ENCODE measurements at regions not wholly inside any gene's neighbourhood (a gene's known extent, or its start where the extent isn't known, plus 50 kb on each side); places are given as distances from the start of the nearest gene placed in this dataset.

- peaks cover 0 to 92% (median 0%) of the 10 kb centered on the region in 11 experiments; a peak in 7 of 22 replicates for H3K27me3 ChIP-seq
- H4K20me1 ChIP-seq, result peaks cover 0 to 4% (median 0%) of the 10 kb centered on the region in 11 experiments; a peak in 1 of 22 replicates
- H3K9ac ChIP-seq, result no peak overlapping the region
- H3K27ac ChIP-seq, result no peak overlapping the region
- no peak overlapping the region for H3K4me3 ChIP-seq
- no peaks in the 10 kb centered on the region for H3K36me3 ChIP-seq
- H3K9me3 ChIP-seq (replicated peaks in 1 of 11), result no peaks in the 10 kb centered on the region
- H3K4me2 ChIP-seq, result no peak overlapping the region
- H3K4me1 ChIP-seq, result peaks cover 0 to 4% (median 0%) of the 10 kb centered on the region in 10 experiments; a peak in 1 of 20 replicates
- TF ChIP-seq Cebpa-rat (IDR thresholded peaks at IDR 0.05), result no peak
Measured at GRCh38 chr14:26860111-26860510, 262.3 kb upstream of the NOVA1 start.

GRCh38 chr14:26863736-26864135 lies 265.9 kb upstream of the NOVA1 start:
- Histone ChIP-seq H3K4me1 (peaks cover 0 to 4% (median 0%) of the 10 kb centered on the region in 10 experiments; a peak in 1 of 20 replicates), H3K36me3 (no peaks in the 10 kb centered on the region), H4K20me1 (0 out of 22 replicates have a peak, but pooled peaks cover 0 to 1% (median 0%) of the 10 kb centered on the region in 11 experiments), H3K9ac (no peak overlapping the region), H3K27ac (no peak overlapping the region), H3K9me3 (replicated peaks in 1 of 11) (no peaks in the 10 kb centered on the region), H3K27me3 (peaks cover 0 to 90% (median 0%) of the 10 kb centered on the region in 11 experiments; a peak in 7 of 22 replicates), H3K4me3 (no peak overlapping the region), H3K4me2 (0 out of 22 replicates have a peak overlapping the region, but pooled peaks of 1 of the 11 experiments have one; percentile 35)
- no peak for TF ChIP-seq Cebpa-rat (IDR thresholded peaks at IDR 0.05)

GRCh38 chr14:26866721-26867120 lies 268.9 kb upstream of the NOVA1 start:
- Histone ChIP-seq H3K9me3 (replicated peaks in 1 of 11) (no peaks in the 10 kb centered on the region), H3K36me3 (no peaks in the 10 kb centered on the region), H3K4me3 (no peak overlapping the region), H4K20me1 (no peaks in the 10 kb centered on the region), H3K27me3 (peaks cover 0 to 92% (median 0%) of the 10 kb centered on the region in 11 experiments; a peak in 7 of 22 replicates), H3K4me2 (no peak overlapping the region), H3K4me1 (peaks cover 0 to 4% (median 0%) of the 10 kb centered on the region in 10 experiments; a peak in 1 of 20 replicates), H3K27ac (no peak overlapping the region), H3K9ac (no peak overlapping the region)
- no peak for TF ChIP-seq Cebpa-rat (IDR thresholded peaks at IDR 0.05)

GRCh38 chr14:26867171-26867757 lies 269.4 kb upstream of the NOVA1 start:
- no peak overlapping the region for H3K27ac ChIP-seq
- no peaks in the 10 kb centered on the region for H3K36me3 ChIP-seq
- H4K20me1 ChIP-seq, result no peaks in the 10 kb centered on the region
- peaks cover 0 to 4% (median 0%) of the 10 kb centered on the region in 10 experiments; a peak in 1 of 20 replicates for H3K4me1 ChIP-seq
- no peaks in the 10 kb centered on the region for H3K9me3 ChIP-seq (replicated peaks in 1 of 11)
- H3K4me2 ChIP-seq, result no peak overlapping the region
- no peak overlapping the region for H3K9ac ChIP-seq
- H3K27me3 ChIP-seq, result peaks cover 0 to 92% (median 0%) of the 10 kb centered on the region in 11 experiments; a peak in 7 of 22 replicates
- no peak for TF ChIP-seq Cebpa-rat (IDR thresholded peaks at IDR 0.05)
- no peak overlapping the region for H3K4me3 ChIP-seq

- Histone ChIP-seq H3K27ac (no peak overlapping the region), H3K9ac (no peak overlapping the region), H3K36me3 (no peaks in the 10 kb centered on the region), H3K27me3 (peaks cover 0 to 83% (median 0%) of the 10 kb centered on the region in 11 experiments; a peak in 7 of 22 replicates), H3K9me3 (replicated peaks in 1 of 11) (no peaks in the 10 kb centered on the region), H3K4me3 (no peak overlapping the region), H3K4me2 (no peak overlapping the region), H4K20me1 (no peaks in the 10 kb centered on the region), H3K4me1 (no peaks in the 10 kb centered on the region)
- no peak for TF ChIP-seq Cebpa-rat (IDR thresholded peaks at IDR 0.05)
Measured at GRCh38 chr14:26870096-26870495, 272.3 kb upstream of the NOVA1 start.

- no peak overlapping the region for H3K4me3 ChIP-seq
- H3K4me2 ChIP-seq, result no peak overlapping the region
- no peaks in the 10 kb centered on the region for H3K4me1 ChIP-seq
- TF ChIP-seq Cebpa-rat (IDR thresholded peaks at IDR 0.05), result no peak
- no peak overlapping the region for H3K9ac ChIP-seq
- no peaks in the 10 kb centered on the region for H3K36me3 ChIP-seq
- no peaks in the 10 kb centered on the region for H4K20me1 ChIP-seq
- no peaks in the 10 kb centered on the region for H3K9me3 ChIP-seq (replicated peaks in 1 of 11)
- no peak overlapping the region for H3K27ac ChIP-seq
- peaks cover 0 to 74% (median 0%) of the 10 kb centered on the region in 11 experiments; a peak in 7 of 22 replicates for H3K27me3 ChIP-seq
Measured at GRCh38 chr14:26870722-26871617, 273.1 kb upstream of the NOVA1 start.

- TF ChIP-seq Cebpa-rat (IDR thresholded peaks at IDR 0.05), result no peak
- Histone ChIP-seq H3K9ac (no peak overlapping the region), H4K20me1 (no peaks in the 10 kb centered on the region), H3K9me3 (replicated peaks in 1 of 11) (no peaks in the 10 kb centered on the region), H3K27me3 (peaks cover 0 to 60% (median 0%) of the 10 kb centered on the region in 11 experiments; a peak in 7 of 22 replicates), H3K4me2 (no peak overlapping the region), H3K4me3 (no peak overlapping the region), H3K36me3 (no peaks in the 10 kb centered on the region), H3K27ac (no peak overlapping the region), H3K4me1 (no peaks in the 10 kb centered on the region)
Measured at GRCh38 chr14:26872515-26873361, 274.9 kb upstream of the NOVA1 start.

GRCh38 chr14:26873362-26873960 lies 275.6 kb upstream of the NOVA1 start:
- Histone ChIP-seq H3K36me3 (no peaks in the 10 kb centered on the region), H3K27ac (no peak overlapping the region), H3K9me3 (replicated peaks in 1 of 11) (no peaks in the 10 kb centered on the region), H3K27me3 (peaks cover 0 to 53% (median 0%) of the 10 kb centered on the region in 11 experiments; a peak in 7 of 22 replicates), H4K20me1 (no peaks in the 10 kb centered on the region), H3K9ac (no peak overlapping the region), H3K4me2 (no peak overlapping the region), H3K4me1 (no peaks in the 10 kb centered on the region), H3K4me3 (no peak overlapping the region)
- TF ChIP-seq Cebpa-rat (IDR thresholded peaks at IDR 0.05), result no peak
